GM10266 (cell line): ENCODE measurements at regions not wholly inside any gene's neighbourhood (a gene's known extent, or its start where the extent isn't known, plus 50 kb on each side); places are given as distances from the start of the nearest gene placed in this dataset.
"Not testable (repeated sequence)": the region's sequence is repeated elsewhere in the genome, so short reads cannot be mapped to it uniquely, and the experiment has no call there.

Source experiments
- DNase-seq: peaks from one replicate; pipeline ENCODE4 v3.0.0; 2012; ENCODE audit errors: extremely low spot score
- TF ChIP-seq, protein P1 (sequence below): IDR thresholded peaks from 2 replicates; pipeline ENCODE4 v1.5.1; 2012; ENCODE audit warnings: mild to moderate bottlenecking, low read depth; ENCODE audit not compliant: control insufficient read depth, insufficient read depth; ENCODE audit errors: missing control alignments

DNA sequence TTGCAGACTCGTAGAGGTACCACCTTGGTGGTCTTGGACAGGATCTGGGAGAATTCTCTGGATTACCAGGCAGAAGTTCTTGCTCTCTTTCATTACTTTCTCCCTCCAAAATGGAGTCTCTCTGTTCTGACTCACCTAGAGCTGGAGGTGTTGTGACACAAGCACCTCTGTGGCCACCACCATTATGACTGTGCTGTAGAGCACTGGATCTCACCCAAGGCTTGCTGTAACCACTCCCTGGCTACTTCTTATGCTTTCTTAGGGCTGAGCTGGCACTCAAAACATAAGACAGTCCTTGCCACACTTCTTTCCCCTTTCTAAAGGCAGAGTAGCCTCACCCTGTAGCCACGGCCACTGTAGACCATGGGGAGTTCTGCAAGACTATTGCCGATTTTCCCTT lies 296.6 kb upstream of the DIPK2B start:
- TF ChIP-seq, protein P1, sequence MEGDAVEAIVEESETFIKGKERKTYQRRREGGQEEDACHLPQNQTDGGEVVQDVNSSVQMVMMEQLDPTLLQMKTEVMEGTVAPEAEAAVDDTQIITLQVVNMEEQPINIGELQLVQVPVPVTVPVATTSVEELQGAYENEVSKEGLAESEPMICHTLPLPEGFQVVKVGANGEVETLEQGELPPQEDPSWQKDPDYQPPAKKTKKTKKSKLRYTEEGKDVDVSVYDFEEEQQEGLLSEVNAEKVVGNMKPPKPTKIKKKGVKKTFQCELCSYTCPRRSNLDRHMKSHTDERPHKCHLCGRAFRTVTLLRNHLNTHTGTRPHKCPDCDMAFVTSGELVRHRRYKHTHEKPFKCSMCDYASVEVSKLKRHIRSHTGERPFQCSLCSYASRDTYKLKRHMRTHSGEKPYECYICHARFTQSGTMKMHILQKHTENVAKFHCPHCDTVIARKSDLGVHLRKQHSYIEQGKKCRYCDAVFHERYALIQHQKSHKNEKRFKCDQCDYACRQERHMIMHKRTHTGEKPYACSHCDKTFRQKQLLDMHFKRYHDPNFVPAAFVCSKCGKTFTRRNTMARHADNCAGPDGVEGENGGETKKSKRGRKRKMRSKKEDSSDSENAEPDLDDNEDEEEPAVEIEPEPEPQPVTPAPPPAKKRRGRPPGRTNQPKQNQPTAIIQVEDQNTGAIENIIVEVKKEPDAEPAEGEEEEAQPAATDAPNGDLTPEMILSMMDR: no peak

DNA sequence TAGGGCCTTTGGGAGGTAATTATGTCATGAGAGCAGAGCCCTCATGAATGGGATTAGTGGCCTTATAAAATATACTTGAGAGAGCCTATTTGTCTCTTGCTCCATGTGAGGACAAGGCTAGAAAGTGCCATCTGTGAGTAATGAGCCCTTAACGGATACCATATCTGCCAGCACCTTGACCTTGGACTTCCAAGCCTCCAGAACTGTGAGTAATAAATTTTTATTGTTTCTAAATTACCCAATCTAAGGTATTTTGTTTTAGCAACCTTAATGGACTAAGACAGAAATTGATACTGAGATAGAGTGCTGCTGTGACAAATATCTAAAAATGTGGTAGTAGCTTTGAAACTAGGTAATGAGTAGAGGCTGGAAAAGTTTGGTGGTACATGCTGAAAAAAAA lies 285.0 kb upstream of the DIPK2B start:
- no peak for DNase-seq
- TF ChIP-seq, protein P1: no peak

More for the DNA sequence above, 296.6 kb upstream of the DIPK2B start:
- no peak for DNase-seq

DNA sequence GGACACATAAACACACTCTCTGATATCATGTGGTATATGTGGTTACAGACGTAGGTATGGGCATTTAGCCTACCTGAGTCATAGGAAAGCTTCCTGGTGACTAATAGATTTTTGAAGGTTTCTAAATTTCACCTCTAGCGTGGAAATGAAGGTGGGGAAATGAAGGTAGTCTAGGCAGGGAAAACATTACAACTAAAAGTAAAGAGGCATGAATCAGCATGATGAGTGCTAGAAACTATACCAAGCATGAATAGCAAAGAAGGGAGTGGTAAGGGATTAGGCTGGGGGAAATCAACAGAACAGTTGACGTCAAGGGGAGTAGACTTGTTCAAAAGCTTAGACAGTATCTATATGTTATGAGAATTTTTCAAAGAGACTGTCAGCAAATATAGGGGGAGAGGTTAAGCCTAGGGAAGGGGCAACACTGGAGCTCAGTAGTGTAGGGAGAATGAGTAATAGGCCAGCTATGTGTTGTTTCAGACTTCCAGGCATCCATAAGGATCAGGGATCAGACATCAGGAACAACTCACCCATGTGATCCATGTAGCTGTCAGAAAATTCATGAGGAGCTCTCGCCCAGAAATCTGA lies 279.3 kb upstream of the DIPK2B start:
- TF ChIP-seq, protein P1: no peak
- DNase-seq: no peak

DNA sequence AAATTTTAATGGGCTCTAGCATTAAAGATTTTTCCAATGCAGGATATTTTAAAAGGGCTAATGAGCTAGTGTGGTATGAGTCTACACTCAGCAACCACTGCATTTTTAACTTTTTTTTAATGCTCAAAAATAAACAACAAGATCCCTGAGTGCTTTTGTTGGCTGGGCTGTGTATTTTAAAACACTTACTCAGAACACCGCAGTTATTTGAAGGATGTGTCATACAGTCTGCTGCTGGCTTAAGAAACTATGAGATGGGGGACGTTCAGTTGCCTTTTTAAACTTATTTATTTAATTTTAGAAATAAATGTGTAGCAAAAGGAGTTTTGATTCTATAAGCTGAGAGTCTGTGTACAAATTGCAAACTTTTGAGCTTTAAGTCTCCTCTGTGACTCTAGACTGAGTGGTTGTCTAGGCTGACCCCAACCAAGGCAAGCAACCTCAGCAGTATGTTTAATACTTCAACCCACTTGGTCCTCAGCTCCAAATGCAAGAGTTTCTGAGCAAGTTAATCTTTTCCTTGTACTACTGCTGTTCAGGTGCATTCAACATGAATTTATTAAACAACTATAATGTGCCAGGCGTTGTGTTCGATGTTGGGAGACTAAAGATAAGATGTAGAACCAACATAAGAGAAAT lies 278.6 kb upstream of the DIPK2B start:
- no peak for DNase-seq
- TF ChIP-seq, protein P1: no peak

DNA sequence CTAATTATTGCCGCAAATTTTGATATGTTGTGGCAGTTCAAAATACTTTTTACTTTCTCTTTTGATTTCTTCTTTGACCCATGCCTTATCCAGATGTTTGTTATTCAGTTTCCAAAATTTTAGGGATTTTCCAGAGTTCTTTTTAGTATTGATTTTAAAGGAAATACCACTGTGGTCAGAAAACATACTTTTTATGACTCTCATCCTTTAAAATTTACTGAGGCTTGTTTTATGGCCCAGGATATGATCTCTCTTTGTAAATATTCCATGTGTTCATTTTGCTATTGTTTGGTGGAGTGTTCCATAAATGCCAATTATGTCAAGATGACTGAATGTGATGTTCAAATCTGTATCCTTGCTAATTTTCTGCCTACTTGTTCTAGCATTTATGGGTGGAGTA lies 272.3 kb upstream of the DIPK2B start:
- DNase-seq: no peak
- TF ChIP-seq, protein P1: no peak

DNA sequence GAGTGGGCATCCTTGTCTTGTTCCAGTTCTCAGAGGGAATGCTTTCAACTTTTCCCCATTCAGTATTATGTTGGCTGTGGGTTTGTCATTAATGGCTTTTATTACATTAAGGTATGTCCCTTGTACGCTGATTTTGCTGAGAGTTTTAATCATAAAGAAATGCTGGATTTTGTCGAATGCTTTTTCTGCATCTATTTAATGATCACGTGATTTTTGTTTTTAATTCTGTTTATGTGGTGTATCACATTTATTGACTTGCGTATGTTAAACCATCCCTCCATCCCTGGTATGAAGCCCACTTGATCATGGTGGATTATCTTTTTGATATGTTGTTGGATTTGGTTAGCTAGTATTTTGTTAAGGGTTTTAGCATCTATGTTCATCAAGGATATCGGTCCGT lies 266.9 kb upstream of the DIPK2B start:
- not testable (repeated sequence) for DNase-seq

DNA sequence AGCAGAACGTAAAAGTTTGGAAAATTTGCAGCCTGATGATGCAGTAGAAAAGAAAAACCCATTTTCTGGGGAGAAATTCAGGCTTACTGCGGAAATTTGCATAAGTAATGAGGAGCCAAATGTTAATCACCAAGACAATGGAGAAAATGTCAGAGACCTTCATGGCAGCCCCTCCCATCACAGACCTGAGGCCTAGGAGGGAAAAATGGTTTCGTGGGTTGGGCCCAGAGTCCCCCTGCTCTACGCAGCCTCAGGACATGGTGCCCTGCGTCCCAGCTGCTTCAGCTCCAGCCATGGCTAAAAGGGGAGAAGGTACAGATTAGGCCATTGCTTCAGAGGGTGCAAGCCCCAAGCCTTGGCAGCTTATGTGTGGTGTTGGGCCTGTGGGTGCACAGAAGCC lies 255.1 kb upstream of the DIPK2B start:
- DNase-seq: not testable (repeated sequence)

DNA sequence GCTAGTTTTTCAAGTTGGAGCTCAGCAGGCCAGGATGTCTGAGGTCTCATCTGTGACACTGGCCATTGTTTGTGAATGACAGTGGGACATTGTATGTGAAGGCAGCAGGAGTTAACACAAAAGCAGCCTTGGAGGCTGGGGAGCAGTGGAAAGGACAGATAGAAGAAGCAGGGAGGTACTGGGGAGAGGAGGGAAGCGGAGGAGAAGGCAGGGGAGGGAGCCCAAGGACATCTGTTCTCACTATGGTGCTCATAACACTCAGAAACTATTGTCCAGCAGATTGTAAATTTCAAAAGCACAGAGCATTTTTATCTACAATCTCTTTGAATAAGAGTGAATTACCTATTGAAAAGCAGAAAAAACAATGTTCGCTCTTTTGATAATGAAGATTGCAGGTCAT lies 253.6 kb upstream of the DIPK2B start:
- TF ChIP-seq, protein P1: no peak
- DNase-seq: no peak
